Pancreas (tissue), 10 donors: ENCODE measurements at regions not wholly inside any gene's neighbourhood (a gene's known extent, or its start where the extent isn't known, plus 50 kb on each side); places are given as distances from the start of the nearest gene placed in this dataset.
A peak's percentile ranks its signal among the peaks of the same experiment; 100 is the strongest.

Source experiments
- ATAC-seq, 4 donors: fragments of 200-7000 bp; cut with Tn5 transposase; one replicate each; pipeline versions ENCODE4 v1.8.0 to v1.9.1; 2020; ENCODE audit warnings: mild to moderate bottlenecking in 4 of 4, moderate library complexity in 4 of 4
- DNase-seq, 6 donors: peaks; one replicate each; pipeline ENCODE4 v3.0.0-alpha.2; 2020
- FAIRE-seq: peaks from 2 replicates; lab custom pipeline; 2012; peaks lifted over from hg19 to GRCh38; lab: Jason Lieb, UNC
- H3K27ac ChIP-seq, 4 donors: fragments of 200-600 bp; sonication (generic); 1 replicate in 3 of 4; 2 replicates in 1 of 4; pipeline versions ENCODE4 v1.5.0 to v1.8.0; 2020
- H3K27me3 ChIP-seq, 4 donors: fragments of 200-600 bp; one replicate each; pipeline ENCODE4 v1.8.0; 2021
- H3K36me3 ChIP-seq, 3 donors: fragments of 200-600 bp; sonication (generic) in 1 of 3; one replicate each; pipeline versions ENCODE4 v1.5.0 to v1.8.0; 2020 to 2021
- H3K4me1 ChIP-seq, 3 donors: fragments of 200-600 bp; one replicate each; pipeline ENCODE4 v1.8.0; 2021
- H3K4me3 ChIP-seq, 4 donors: fragments of 200-600 bp; sonication (generic) in 2 of 4; one replicate each; pipeline versions ENCODE4 v1.5.0 to v1.8.0; 2020 to 2021
- H3K9me3 ChIP-seq, 4 donors: fragments of 200-600 bp; one replicate each; pipeline ENCODE4 v1.8.0; 2021
- whole genome bisulfite sequencing, 2 donors: extraction: QIAGEN DNeasy Blood & Tissue Kit; methylation state at CpG; one replicate each; pipeline ENCODE4 v1.1.7; 2013; 5-methylcytosine and 5-hydroxymethylcytosine counted together
- intact Hi-C, 3 donors: fragments of 100-400 bp; cut with DNase I; formaldehyde crosslinking; loops; one replicate each; pipeline versions ENCODE4 v1.11.1 to v1.14.2; 2022
- TF ChIP-seq, protein P1 (sequence below), 4 donors: fragments of 200-600 bp; sonication (generic) in 3 of 4; IDR thresholded peaks; one replicate each; pipeline versions ENCODE4 v1.5.0 to v1.8.0; 2021; ENCODE audit warnings: antibody characterized with exemption in 4 of 4
- donor health status: healthy with polysubstance abuse.
- donor health status: DM: no; HTN: no; CAD: no; lungs with moderate emphysema.
- donor health status: DM: no; HTN: no; CAD: no.
- donor health status: control.
- donor health status: control.
- donor health status: Bipolar disorder and iron deficiency.
- donor health status: DM: yes; HTN: yes; CAD: no.
- donor health status: DM: no; HTN: no; CAD: no.
- donor health status: DM: no; HTN: no; CAD: no.
- donor health status: DM: yes; HTN: yes; CAD: no.

DNA sequence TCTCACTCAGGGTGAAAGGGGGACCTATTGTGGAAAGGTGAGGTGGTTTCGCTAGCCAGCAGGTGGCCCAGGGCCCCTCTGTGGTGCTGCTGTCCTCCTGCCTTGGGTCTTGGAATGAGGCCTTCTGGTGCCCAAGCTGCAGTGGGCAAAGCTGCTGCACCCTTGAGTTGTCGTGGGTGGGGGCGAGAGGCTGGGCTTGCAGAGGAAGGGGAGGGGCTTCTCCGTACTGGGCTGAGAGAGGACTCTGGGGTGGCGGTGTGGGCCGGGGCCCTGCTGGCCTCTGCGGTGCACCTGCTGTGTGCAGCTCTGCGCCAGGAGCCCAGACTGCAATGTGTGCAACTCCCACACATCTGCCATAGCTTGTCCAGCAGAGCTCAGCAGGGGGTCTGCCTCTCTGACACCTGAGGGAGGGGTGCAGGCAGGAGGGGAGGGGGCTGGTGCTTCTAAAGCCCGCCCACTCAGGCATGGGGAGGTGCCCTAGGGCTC is 145.8 kb downstream of the KIF26A start:
- H3K4me3 ChIP-seq: no peak overlapping the region
- no peak overlapping the region for H3K27ac ChIP-seq
- DNase-seq (peak in 2 of 6 donors; percentile 38 to 55), ATAC-seq (no peak), FAIRE-seq (no peak)
- intact Hi-C loops: no loop called here
- H3K36me3 ChIP-seq: no peaks in the 10 kb centered on the region
- H3K4me1 ChIP-seq: no peaks in the 10 kb centered on the region
- no peaks in the 10 kb centered on the region for H3K27me3 ChIP-seq
- WGBS, 2 donors: 62 to 70% methylated on average over 8 to 9 of the region's 9 CpGs
- TF ChIP-seq, protein P1, sequence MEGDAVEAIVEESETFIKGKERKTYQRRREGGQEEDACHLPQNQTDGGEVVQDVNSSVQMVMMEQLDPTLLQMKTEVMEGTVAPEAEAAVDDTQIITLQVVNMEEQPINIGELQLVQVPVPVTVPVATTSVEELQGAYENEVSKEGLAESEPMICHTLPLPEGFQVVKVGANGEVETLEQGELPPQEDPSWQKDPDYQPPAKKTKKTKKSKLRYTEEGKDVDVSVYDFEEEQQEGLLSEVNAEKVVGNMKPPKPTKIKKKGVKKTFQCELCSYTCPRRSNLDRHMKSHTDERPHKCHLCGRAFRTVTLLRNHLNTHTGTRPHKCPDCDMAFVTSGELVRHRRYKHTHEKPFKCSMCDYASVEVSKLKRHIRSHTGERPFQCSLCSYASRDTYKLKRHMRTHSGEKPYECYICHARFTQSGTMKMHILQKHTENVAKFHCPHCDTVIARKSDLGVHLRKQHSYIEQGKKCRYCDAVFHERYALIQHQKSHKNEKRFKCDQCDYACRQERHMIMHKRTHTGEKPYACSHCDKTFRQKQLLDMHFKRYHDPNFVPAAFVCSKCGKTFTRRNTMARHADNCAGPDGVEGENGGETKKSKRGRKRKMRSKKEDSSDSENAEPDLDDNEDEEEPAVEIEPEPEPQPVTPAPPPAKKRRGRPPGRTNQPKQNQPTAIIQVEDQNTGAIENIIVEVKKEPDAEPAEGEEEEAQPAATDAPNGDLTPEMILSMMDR (IDR thresholded peaks at IDR 0.05): no peak
- H3K9me3 ChIP-seq: no peaks in the 10 kb centered on the region

- H3K27ac ChIP-seq: no peak overlapping the region
- WGBS, 2 donors: 71 to 85% methylated on average over 29 of the region's 29 CpGs
- no peak for FAIRE-seq
- no peak overlapping the region for H3K4me3 ChIP-seq
- DNase-seq: peak in 2 of 6 donors; percentile 38 to 46
- H3K9me3 ChIP-seq: no peaks in the 10 kb centered on the region
- no peaks in the 10 kb centered on the region for H3K4me1 ChIP-seq
- ATAC-seq: no peak
- no peaks in the 10 kb centered on the region for H3K36me3 ChIP-seq
- H3K27me3 ChIP-seq: no peaks in the 10 kb centered on the region
- TF ChIP-seq, protein P1 (IDR thresholded peaks at IDR 0.05): no peak
- intact Hi-C loops: no loop called here
These were observed 146.5 kb downstream of the KIF26A start for GRCh38 chr14:104284636-104285507.

- intact Hi-C loops: no loop called here
These were observed 147.1 kb downstream of the KIF26A start for GRCh38 chr14:104285508-104285840.

DNA sequence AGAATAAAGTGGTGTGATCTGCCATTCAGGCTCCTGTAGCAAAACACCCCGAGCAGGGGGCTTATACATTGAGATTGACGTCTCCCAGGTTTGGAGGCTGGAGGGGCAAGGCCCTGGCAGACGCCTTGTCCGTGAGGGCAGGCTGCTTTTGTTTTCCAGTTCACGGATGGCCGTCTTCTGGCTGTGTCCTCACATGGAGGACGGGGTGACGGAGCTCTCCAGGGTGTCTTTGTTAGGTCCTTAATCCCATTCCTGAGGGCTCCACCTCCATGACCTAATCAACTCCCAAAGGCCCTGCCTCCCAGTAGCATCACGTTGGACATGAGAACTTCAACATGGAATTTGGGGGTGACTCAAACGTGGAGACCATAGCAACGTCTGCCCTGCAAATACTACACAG is 147.7 kb downstream of the KIF26A start:
- FAIRE-seq: no peak
- TF ChIP-seq, protein P1 (IDR thresholded peaks at IDR 0.05): no peak
- DNase-seq: peak in 2 of 6 donors; percentile 19 to 21
- no peaks in the 10 kb centered on the region for H3K9me3 ChIP-seq
- H3K36me3 ChIP-seq: no peaks in the 10 kb centered on the region
- no peak overlapping the region for H3K4me3 ChIP-seq
- peaks cover 1 to 4% (median 3%) of the 10 kb centered on the region in 3 donors for H3K4me1 ChIP-seq
- no peak overlapping the region for H3K27ac ChIP-seq
- no peaks in the 10 kb centered on the region for H3K27me3 ChIP-seq
- 66 to 85% methylated on average over 11 of the region's 11 CpGs for WGBS, 2 donors
- ATAC-seq: no peak
- intact Hi-C loops: no loop called here

More at GRCh38 chr14:104285508-104285840, 147.1 kb downstream of the KIF26A start:
- Histone ChIP-seq H3K27me3 (no peaks in the 10 kb centered on the region), H3K4me3 (no peak overlapping the region), H3K27ac (no peak overlapping the region), H3K36me3 (no peaks in the 10 kb centered on the region), H3K9me3 (no peaks in the 10 kb centered on the region), H3K4me1 (no peaks in the 10 kb centered on the region)
- no peak for ATAC-seq
- peak in 1 of 6 donors; percentile 48 for DNase-seq
- WGBS, 2 donors: 66 to 84% methylated on average over 7 of the region's 7 CpGs
- TF ChIP-seq, protein P1 (IDR thresholded peaks at IDR 0.05): no peak
- no peak for FAIRE-seq

- DNase-seq: peak in 2 of 6 donors; percentile 22 to 36
- TF ChIP-seq, protein P1 (IDR thresholded peaks at IDR 0.05): no peak
- Histone ChIP-seq H3K4me1 (peaks cover 5 to 9% (median 8%) of the 10 kb centered on the region in 3 donors), H3K9me3 (no peaks in the 10 kb centered on the region), H3K27ac (no peak overlapping the region), H3K4me3 (no peak overlapping the region), H3K27me3 (no peaks in the 10 kb centered on the region), H3K36me3 (no peaks in the 10 kb centered on the region)
- no peak for ATAC-seq
- no peak for FAIRE-seq
- WGBS, 2 donors: 69 to 80% methylated on average over 7 of the region's 7 CpGs
- intact Hi-C loops: no loop called here
These were observed 148.1 kb downstream of the KIF26A start for GRCh38 chr14:104286496-104286895.
